ENCODE measurements at regions not wholly inside any gene's neighbourhood (a gene's known extent, or its start where the extent isn't known, plus 50 kb on each side); places are given as distances from the start of the nearest gene placed in this dataset.
"Not testable (repeated sequence)": the region's sequence is repeated elsewhere in the genome, so short reads cannot be mapped to it uniquely, and the experiment has no call there.

- WGBS (ENCODE audit: extremely low coverage, insufficient read length, low lambda C conversion rate) = no CpG with 5 or more reads among the region's 2 CpGs
- no peak overlapping the region for H3K23ac ChIP-seq (ENCODE audit: insufficient read length, low read depth, low read length)
- no peak overlapping the region for H2BK5ac ChIP-seq (ENCODE audit: insufficient read length, low read length)
- no peaks in the 10 kb centered on the region for H3K27me3 ChIP-seq (ENCODE audit: insufficient read depth, low read length)
- H3K4ac ChIP-seq (ENCODE audit: low read depth, low read length) = no peak overlapping the region
- no peak overlapping the region for H2BK15ac ChIP-seq (ENCODE audit: low read depth, low read length)
- H3K9ac ChIP-seq (ENCODE audit: extremely low read depth, insufficient read length, low read length) = no peak overlapping the region
- H3K23me2 ChIP-seq (ENCODE audit: insufficient read length, low read depth, low read length, poor library complexity, severe bottlenecking) = no peaks in the 10 kb centered on the region
- no peak overlapping the region for H2AFZ ChIP-seq (ENCODE audit: low read length)
- H2BK20ac ChIP-seq (ENCODE audit: low read depth, low read length, poor library complexity, severe bottlenecking) = no peak overlapping the region
- H3K27me3 Mint-ChIP-seq (ENCODE audit: low read depth) = peaks cover 10% of the 10 kb centered on the region
- H3T11ph ChIP-seq (ENCODE audit: low read length) = no peak overlapping the region
- H3K36me3 Mint-ChIP-seq (ENCODE audit: insufficient read depth in 1 of 3, low read depth in 3 of 3) = no peaks in the 10 kb centered on the region
- no peaks in the 10 kb centered on the region for H3K79me2 ChIP-seq (ENCODE audit: insufficient read depth, low read length)
- no peak overlapping the region for H3K4me3 Mint-ChIP-seq
- no peak overlapping the region for H3K14ac ChIP-seq (ENCODE audit: insufficient read depth, low read length)
- peaks cover 0 to 3% of the 10 kb centered on the region in 2 experiments; a peak in 2 of 5 replicates for H3K9me3 Mint-ChIP-seq
- no peak overlapping the region for H3K18ac ChIP-seq (ENCODE audit: insufficient read length, low read depth, low read length)
- no peak overlapping the region for H2AK5ac ChIP-seq (ENCODE audit: insufficient read length, low read length)
- H3K56ac ChIP-seq (ENCODE audit: insufficient read length, low read depth, low read length) = no peak overlapping the region
- H3K27ac ChIP-seq (ENCODE audit: insufficient read length, low read depth, low read length) = no peak overlapping the region
- no peak overlapping the region for H2BK12ac ChIP-seq (ENCODE audit: insufficient read length, low read depth, low read length)
- no peaks in the 10 kb centered on the region for H3K9me3 ChIP-seq (ENCODE audit: control insufficient read depth, low read depth, low read length)
- no peaks in the 10 kb centered on the region for H4K20me1 ChIP-seq (ENCODE audit: control insufficient read depth, insufficient read depth, insufficient read length)
- no peak overlapping the region for H3K4me2 ChIP-seq (ENCODE audit: insufficient read depth, insufficient read length, low read length)
- no peak overlapping the region for H4K91ac ChIP-seq (ENCODE audit: insufficient read length, low read depth, low read length)
- TF ChIP-seq CTCF (conservative IDR thresholded peaks at IDR 0.05) = no peak
- no peak overlapping the region for H3K27ac Mint-ChIP-seq
- no peaks in the 10 kb centered on the region for H3K4me1 ChIP-seq (ENCODE audit: insufficient read depth, low read length)
- no peaks in the 10 kb centered on the region for H3K79me1 ChIP-seq (ENCODE audit: insufficient read depth, low read depth, low read length, poor library complexity, severe bottlenecking)
- no peak overlapping the region for H4K8ac ChIP-seq (replicated peaks; ENCODE audit: insufficient read length, low read depth, low read length)
- H2BK120ac ChIP-seq (ENCODE audit: low read depth, low read length, poor library complexity, severe bottlenecking) = no peak overlapping the region
- H4K5ac ChIP-seq (ENCODE audit: insufficient read length, low read depth, low read length) = no peak overlapping the region
- H3K4me1 Mint-ChIP-seq = no peaks in the 10 kb centered on the region
- DNase-seq = no peak
Observed at GRCh38 chr20:22830138-22830537, 205.0 kb upstream of the SSTR4 start.

- H3K9ac ChIP-seq (ENCODE audit: extremely low read depth, insufficient read length, low read length); H4K5ac ChIP-seq (ENCODE audit: insufficient read length, low read depth, low read length); H3K4me2 ChIP-seq (ENCODE audit: insufficient read depth, insufficient read length, low read length); H2AFZ ChIP-seq (ENCODE audit: low read length); H3K79me1 ChIP-seq (ENCODE audit: insufficient read depth, low read depth, low read length, poor library complexity, severe bottlenecking); H3K4ac ChIP-seq (ENCODE audit: low read depth, low read length); H2BK5ac ChIP-seq (ENCODE audit: insufficient read length, low read length); H2AK5ac ChIP-seq (ENCODE audit: insufficient read length, low read length); H4K91ac ChIP-seq (ENCODE audit: insufficient read length, low read depth, low read length); H3K4me1 ChIP-seq (ENCODE audit: insufficient read depth, low read length); H3K9me3 ChIP-seq (ENCODE audit: control insufficient read depth, low read depth, low read length); H3K27me3 ChIP-seq (ENCODE audit: insufficient read depth, low read length); H3K14ac ChIP-seq (ENCODE audit: insufficient read depth, low read length); DNase-seq; H3K4me1 Mint-ChIP-seq; H3K4me3 Mint-ChIP-seq; H4K8ac ChIP-seq (replicated peaks; ENCODE audit: insufficient read length, low read depth, low read length); H3K23me2 ChIP-seq (ENCODE audit: insufficient read length, low read depth, low read length, poor library complexity, severe bottlenecking); H3K56ac ChIP-seq (ENCODE audit: insufficient read length, low read depth, low read length); H3K9me3 Mint-ChIP-seq; H3K79me2 ChIP-seq (ENCODE audit: insufficient read depth, low read length); H3T11ph ChIP-seq (ENCODE audit: low read length); H2BK120ac ChIP-seq (ENCODE audit: low read depth, low read length, poor library complexity, severe bottlenecking); H3K27ac ChIP-seq (ENCODE audit: insufficient read length, low read depth, low read length); H2BK20ac ChIP-seq (ENCODE audit: low read depth, low read length, poor library complexity, severe bottlenecking); H4K20me1 ChIP-seq (ENCODE audit: control insufficient read depth, insufficient read depth, insufficient read length); H2BK12ac ChIP-seq (ENCODE audit: insufficient read length, low read depth, low read length); H3K23ac ChIP-seq (ENCODE audit: insufficient read length, low read depth, low read length); H3K18ac ChIP-seq (ENCODE audit: insufficient read length, low read depth, low read length); H2BK15ac ChIP-seq (ENCODE audit: low read depth, low read length); H3K27ac Mint-ChIP-seq; H3K36me3 Mint-ChIP-seq (ENCODE audit: insufficient read depth in 1 of 3, low read depth in 3 of 3): not testable (repeated sequence)
- WGBS (ENCODE audit: extremely low coverage, insufficient read length, low lambda C conversion rate) = no CpG with 5 or more reads among the region's 2 CpGs
- peaks cover 13% of the 10 kb centered on the region for H3K27me3 Mint-ChIP-seq (ENCODE audit: low read depth)
Observed at GRCh38 chr20:22830715-22831114, 204.4 kb upstream of the SSTR4 start.
